ENCODE measurements at regions not wholly inside any gene's neighbourhood (a gene's known extent, or its start where the extent isn't known, plus 50 kb on each side); places are given as distances from the start of the nearest gene placed in this dataset.
"Not testable (repeated sequence)": the region's sequence is repeated elsewhere in the genome, so short reads cannot be mapped to it uniquely, and the experiment has no call there.

- TF ChIP-seq CTCF (IDR thresholded peaks at IDR 0.05; ENCODE audit: low read depth, low read length, poor library complexity, severe bottlenecking) (no peak), EZH2phosphoT487 (IDR thresholded peaks at IDR 0.05; ENCODE audit: borderline replicate concordance, low read length) (no peak)
- Histone ChIP-seq H3K4me2 (ENCODE audit: low read length) (no peak overlapping the region), H3K79me2 (ENCODE audit: control insufficient read depth, low read length) (no peaks in the 10 kb centered on the region)
These were observed 327.8 kb downstream of the CENPW start for GRCh38 chr6:126667728-126668127.

GRCh38 chr6:126672649-126673048 is 332.7 kb downstream of the CENPW start:
- H3K9me2 ChIP-seq (replicated peaks; ENCODE audit: control insufficient read depth, low read length): no peaks in the 10 kb centered on the region
- no peak overlapping the region for H3K4me2 ChIP-seq (ENCODE audit: low read length)
- H3F3A ChIP-seq (ENCODE audit: control insufficient read depth, insufficient read depth): no peaks in the 10 kb centered on the region
- no peak for TF ChIP-seq EZH2phosphoT487 (IDR thresholded peaks at IDR 0.05; ENCODE audit: borderline replicate concordance, low read length)
- TF ChIP-seq CTCF (IDR thresholded peaks at IDR 0.05; ENCODE audit: low read depth, low read length, poor library complexity, severe bottlenecking): no peak
- no peaks in the 10 kb centered on the region for H3K79me2 ChIP-seq (ENCODE audit: control insufficient read depth, low read length)
- H3K27ac ChIP-seq (ENCODE audit: low read depth, low read length): no peak overlapping the region
- no peaks in the 10 kb centered on the region for H3K36me3 ChIP-seq (ENCODE audit: control insufficient read depth, low read length)
- H3K9me3 ChIP-seq (ENCODE audit: control insufficient read depth, insufficient read depth, low read length): no peaks in the 10 kb centered on the region
- no peaks in the 10 kb centered on the region for H3K27me3 ChIP-seq (ENCODE audit: control insufficient read depth, low read length)
- no peaks in the 10 kb centered on the region for H4K20me1 ChIP-seq (ENCODE audit: control insufficient read depth, insufficient read depth, low read depth, low read length)
- no peaks in the 10 kb centered on the region for H3K4me1 ChIP-seq (ENCODE audit: control insufficient read depth, low read length)
- H3K4me3 ChIP-seq (ENCODE audit: low read length): no peak overlapping the region

More at GRCh38 chr6:126667728-126668127, 327.8 kb downstream of the CENPW start:
- no peaks in the 10 kb centered on the region for H3K36me3 ChIP-seq (ENCODE audit: control insufficient read depth, low read length)
- H3K27me3 ChIP-seq (ENCODE audit: control insufficient read depth, low read length): no peaks in the 10 kb centered on the region
- no peak overlapping the region for H3K27ac ChIP-seq (ENCODE audit: low read depth, low read length)
- H3K4me1 ChIP-seq (ENCODE audit: control insufficient read depth, low read length): no peaks in the 10 kb centered on the region
- H3K9me2 ChIP-seq (replicated peaks; ENCODE audit: control insufficient read depth, low read length): no peaks in the 10 kb centered on the region
- no peak overlapping the region for H3K4me3 ChIP-seq (ENCODE audit: low read length)
- H3K9me3 ChIP-seq (ENCODE audit: control insufficient read depth, insufficient read depth, low read length): no peaks in the 10 kb centered on the region
- no peaks in the 10 kb centered on the region for H4K20me1 ChIP-seq (ENCODE audit: control insufficient read depth, insufficient read depth, low read depth, low read length)
- no peaks in the 10 kb centered on the region for H3F3A ChIP-seq (ENCODE audit: control insufficient read depth, insufficient read depth)

- H3F3A ChIP-seq (ENCODE audit: control insufficient read depth, insufficient read depth); H3K79me2 ChIP-seq (ENCODE audit: control insufficient read depth, low read length); H4K20me1 ChIP-seq (ENCODE audit: control insufficient read depth, insufficient read depth, low read depth, low read length); H3K4me1 ChIP-seq (ENCODE audit: control insufficient read depth, low read length); H3K9me3 ChIP-seq (ENCODE audit: control insufficient read depth, insufficient read depth, low read length); H3K27me3 ChIP-seq (ENCODE audit: control insufficient read depth, low read length); H3K27ac ChIP-seq (ENCODE audit: low read depth, low read length); H3K4me2 ChIP-seq (ENCODE audit: low read length); H3K4me3 ChIP-seq (ENCODE audit: low read length); H3K9me2 ChIP-seq (replicated peaks; ENCODE audit: control insufficient read depth, low read length); H3K36me3 ChIP-seq (ENCODE audit: control insufficient read depth, low read length): not testable (repeated sequence)
These were observed 333.8 kb downstream of the CENPW start for GRCh38 chr6:126673749-126674148.

- no peaks in the 10 kb centered on the region for H4K20me1 ChIP-seq (ENCODE audit: control insufficient read depth, insufficient read depth, low read depth, low read length)
- no peaks in the 10 kb centered on the region for H3K9me2 ChIP-seq (replicated peaks; ENCODE audit: control insufficient read depth, low read length)
These were observed 342.5 kb downstream of the CENPW start for GRCh38 chr6:126682440-126682839.

More at GRCh38 chr6:126682440-126682839, 342.5 kb downstream of the CENPW start:
- no peaks in the 10 kb centered on the region for H3F3A ChIP-seq (ENCODE audit: control insufficient read depth, insufficient read depth)
- no peak overlapping the region for H3K4me2 ChIP-seq (ENCODE audit: low read length)
- no peak overlapping the region for H3K27ac ChIP-seq (ENCODE audit: low read depth, low read length)
- H3K36me3 ChIP-seq (ENCODE audit: control insufficient read depth, low read length): no peaks in the 10 kb centered on the region
- H3K4me3 ChIP-seq (ENCODE audit: low read length): no peak overlapping the region
- H3K9me3 ChIP-seq (ENCODE audit: control insufficient read depth, insufficient read depth, low read length): no peaks in the 10 kb centered on the region
- H3K4me1 ChIP-seq (ENCODE audit: control insufficient read depth, low read length): no peaks in the 10 kb centered on the region
- no peaks in the 10 kb centered on the region for H3K27me3 ChIP-seq (ENCODE audit: control insufficient read depth, low read length)
- TF ChIP-seq CTCF (IDR thresholded peaks at IDR 0.05; ENCODE audit: low read depth, low read length, poor library complexity, severe bottlenecking) (no peak), EZH2phosphoT487 (IDR thresholded peaks at IDR 0.05; ENCODE audit: borderline replicate concordance, low read length) (no peak)
- H3K79me2 ChIP-seq (ENCODE audit: control insufficient read depth, low read length): no peaks in the 10 kb centered on the region
